HCT116 (cell line): ENCODE measurements at regions not wholly inside any gene's neighbourhood (a gene's known extent, or its start where the extent isn't known, plus 50 kb on each side); places are given as distances from the start of the nearest gene placed in this dataset.

ENCODE experiments used
- ATAC-seq: fragments of 200-7000 bp; cut with Tn5 transposase; 2 replicates; pipeline ENCODE4 v1.9.1; 2020; ENCODE audit warnings: mild to moderate bottlenecking, moderate library complexity
- BruUV-seq: library from RNA; stranded (reverse); fragments of 400-500 nt; replicated peaks from 2 replicates; lab custom pipeline; 2021; lab: Mats Ljungman, UMichigan
- CTCF ChIA-PET: fragments of 300-600 bp; sonication (Branson Sonifier 250); formaldehyde crosslinking; loops from one replicate; lab custom pipeline; 2021; ENCODE audit warnings: antibody characterized with exemption; lab: Charles Lee
- POLR2A ChIA-PET: fragments of 300-600, 350-600 bp; sonication (Branson Sonifier 250); formaldehyde crosslinking; loops from one replicate; lab custom pipeline; 2021; ENCODE audit warnings: antibody characterized with exemption; lab: Charles Lee
- RAD21 ChIA-PET, 2 experiments: fragments of 300-600 bp; sonication (Branson Sonifier 250); formaldehyde crosslinking; loops; one replicate each; lab custom pipeline; 2023; ENCODE audit warnings: low total read pairs in 2 of 2; ENCODE audit not compliant: uncharacterized antibody in 2 of 2, unreplicated experiment in 2 of 2, low non-redundant PET in 1 of 2; lab: Charles Lee
- DNase-seq: peaks from one replicate; pipeline ENCODE4 v3.0.0-alpha.2; 2010; ENCODE audit warnings: low read depth, low spot score
- H2AFZ ChIP-seq: fragments of 200-600 bp; shearing (Covaris generic), sonication (generic); 2 replicates; pipeline ENCODE4 v1.6.1; 2017; ENCODE audit warnings: low read depth, mixed run types, mixed read lengths, antibody characterized with exemption, low read length; ENCODE audit not compliant: poor library complexity, severe bottlenecking
- H3K27ac ChIP-seq: 2 replicates; pipeline ENCODE4 v1.5.1; 2012; ENCODE audit warnings: low read depth, low read length
- H3K27me3 ChIP-seq: fragments of 200-600 bp; sonication (generic); 2 replicates; pipeline ENCODE4 v1.6.1; 2016; ENCODE audit warnings: mixed run types, low read length, mixed read lengths; ENCODE audit not compliant: insufficient read depth
- H3K36me3 ChIP-seq, 2 experiments: fragments of 200-500 bp in 1 of 2; fragments of 200-600 bp in 1 of 2; sonication (Bioruptor generic) in 1 of 2; sonication (generic) in 1 of 2; 2 replicates each; pipeline versions ENCODE4 v1.5.1 to v1.6.1; 2014 to 2016; ENCODE audit warnings: low read length in 2 of 2, inconsistent platforms in 1 of 2, mixed read lengths in 1 of 2, mixed run types in 1 of 2; ENCODE audit not compliant: insufficient read depth in 2 of 2, control insufficient read depth in 1 of 2
- H3K4me1 ChIP-seq, 2 experiments: fragments of 200-600 bp in 1 of 2; sonication (generic) in 1 of 2; 2 replicates each; pipeline versions ENCODE4 v1.5.1 to v1.6.1; 2012 to 2017; ENCODE audit warnings: low read length in 2 of 2, inconsistent platforms in 1 of 2, mild to moderate bottlenecking in 1 of 2, mixed read lengths in 1 of 2, mixed run types in 1 of 2, moderate library complexity in 1 of 2; ENCODE audit not compliant: insufficient read depth in 2 of 2, control insufficient read depth in 1 of 2
- H3K4me2 ChIP-seq: fragments of 200-600 bp; sonication (generic); 2 replicates; pipeline ENCODE4 v1.6.1; 2017; ENCODE audit warnings: mixed run types, low read length, mixed read lengths
- H3K4me3 ChIP-seq, 2 experiments: fragments of 200-600 bp in 1 of 2; sonication (generic) in 1 of 2; replicated peaks in 1 of 2; 2 replicates each; pipeline ENCODE4 v1.5.1; 2011 to 2016; ENCODE audit warnings: low read length in 2 of 2, control low read depth in 1 of 2, low read depth in 1 of 2, mild to moderate bottlenecking in 1 of 2, mixed read lengths in 1 of 2, mixed run types in 1 of 2
- H3K79me2 ChIP-seq: fragments of 200-600 bp; sonication (generic); 2 replicates; pipeline ENCODE4 v1.6.1; 2017; ENCODE audit warnings: mild to moderate bottlenecking, mixed run types, low read length, moderate library complexity, mixed read lengths; ENCODE audit not compliant: insufficient read depth
- H3K9ac ChIP-seq: fragments of 200-600 bp; sonication (generic); 2 replicates; pipeline ENCODE4 v1.6.1; 2016; ENCODE audit warnings: low read length, mixed read lengths
- H3K9me2 ChIP-seq: fragments of 200-600 bp; sonication (generic), shearing (Covaris generic); 2 replicates; pipeline ENCODE4 v1.6.1; 2017; ENCODE audit warnings: mixed run types, mild to moderate bottlenecking, moderate library complexity; ENCODE audit not compliant: insufficient read depth
- H3K9me3 ChIP-seq, 2 experiments: fragments of 200-500 bp in 1 of 2; fragments of 200-600 bp in 1 of 2; sonication (Bioruptor generic) in 1 of 2; sonication (generic) in 1 of 2; 2 replicates each; pipeline ENCODE4 v1.6.1; 2014 to 2017; ENCODE audit warnings: low read length in 2 of 2, mixed read lengths in 2 of 2, inconsistent platforms in 1 of 2, low read depth in 1 of 2, mild to moderate bottlenecking in 1 of 2, mixed run types in 1 of 2, moderate library complexity in 1 of 2; ENCODE audit not compliant: control insufficient read depth in 1 of 2, insufficient read depth in 1 of 2
- H4K20me1 ChIP-seq: fragments of 200-600 bp; sonication (generic), shearing (Covaris generic); 2 replicates; pipeline ENCODE4 v1.6.1; 2017; ENCODE audit warnings: mixed run types, mild to moderate bottlenecking, moderate library complexity; ENCODE audit not compliant: insufficient read depth
- CBX3 ChIP-seq: IDR thresholded peaks from 2 replicates; pipeline ENCODE4 v1.6.1; 2012; ENCODE audit warnings: low read depth
- CEBPB ChIP-seq: IDR thresholded peaks from 2 replicates; pipeline ENCODE4 v1.6.1; 2012; ENCODE audit warnings: low read depth
- CTCF ChIP-seq, 3 experiments: fragments of 200-600 bp in 1 of 3; sonication (generic) in 1 of 3; IDR thresholded peaks in 2 of 3; conservative IDR thresholded peaks in 1 of 3; 2 replicates each; pipeline ENCODE4 v1.5.1; 2012 to 2017; ENCODE audit warnings: low read depth in 2 of 3, low read length in 2 of 3, antibody characterized with exemption in 1 of 3, borderline replicate concordance in 1 of 3, control low read depth in 1 of 3, mild to moderate bottlenecking in 1 of 3, mixed read lengths in 1 of 3, mixed run types in 1 of 3, moderate library complexity in 1 of 3; ENCODE audit not compliant: insufficient read depth in 1 of 3
- EGR1 ChIP-seq: IDR thresholded peaks from 2 replicates; pipeline ENCODE4 v1.6.1; 2012; ENCODE audit warnings: low read depth
- EZH2phosphoT487 ChIP-seq: fragments of 200-600 bp; IDR thresholded peaks from 2 replicates; pipeline ENCODE4 v1.6.1; 2018; ENCODE audit warnings: antibody characterized with exemption, borderline replicate concordance
- MAX ChIP-seq: IDR thresholded peaks from 2 replicates; pipeline ENCODE4 v1.6.1; 2012
- POLR2A ChIP-seq: IDR thresholded peaks from 2 replicates; pipeline ENCODE4 v1.7.0; 2011; ENCODE audit warnings: borderline replicate concordance; ENCODE audit not compliant: insufficient read depth, insufficient read length; ENCODE audit errors: extremely low read depth
- POLR2AphosphoS5 ChIP-seq: IDR thresholded peaks from 2 replicates; pipeline ENCODE4 v1.6.1; 2011; ENCODE audit warnings: mild to moderate bottlenecking, low read depth, low read length, moderate library complexity
- REST ChIP-seq: IDR thresholded peaks from 2 replicates; pipeline ENCODE4 v1.6.1; 2012; ENCODE audit warnings: low read depth
- SP1 ChIP-seq: IDR thresholded peaks from 2 replicates; pipeline ENCODE4 v1.6.1; 2012; ENCODE audit warnings: low read depth
- SRF ChIP-seq: IDR thresholded peaks from 2 replicates; pipeline ENCODE4 v1.6.1; 2012; ENCODE audit warnings: low read depth
- YY1 ChIP-seq: IDR thresholded peaks from 2 replicates; pipeline ENCODE4 v1.6.1; 2011; ENCODE audit warnings: low read length, low read depth, moderate library complexity, mild to moderate bottlenecking; ENCODE audit not compliant: insufficient replicate concordance; ENCODE audit errors: extremely low read depth
- ZNF274 ChIP-seq: fragments of 200-500 bp; sonication (Bioruptor generic); IDR thresholded peaks from 2 replicates; pipeline ENCODE4 v1.6.1; 2014; ENCODE audit warnings: mild to moderate bottlenecking, low read depth, low read length, inconsistent platforms
- intact Hi-C: fragments of 100-400 bp; cut with micrococcal nuclease; formaldehyde crosslinking; loops from 2 replicates; pipeline ENCODE4 v1.10.0; 2022

- H3K27ac ChIP-seq = no peak overlapping the region
- H3K27me3 ChIP-seq = no peaks in the 10 kb centered on the region
- RAD21 ChIA-PET = no interaction called here
- no peaks in the 10 kb centered on the region for H3K9me2 ChIP-seq
- POLR2A ChIA-PET = no interaction called here
- H3K9me3 ChIP-seq = no peaks in the 10 kb centered on the region
- CTCF ChIA-PET = interaction anchor here (1.4 kb wide), 1 partner anchor 930 kb away, joined by 3 read pairs; no protein-coding TSS in a partner anchor
- H3K4me3 ChIP-seq = no peak overlapping the region
- no TSS peak for BruUV-seq
- no peaks in the 10 kb centered on the region for H4K20me1 ChIP-seq
- no peak overlapping the region for H2AFZ ChIP-seq
- intact Hi-C loops = loop anchor here (5.0 kb wide), 2 partner anchors 629 to 796 kb away; no protein-coding TSS in a partner anchor
- TF ChIP-seq EZH2phosphoT487 = no peak
- TF ChIP-seq, all 23 proteins: peak for 0
- Histone ChIP-seq H3K79me2 (no peaks in the 10 kb centered on the region), H3K4me1 (no peaks in the 10 kb centered on the region), H3K36me3 (no peaks in the 10 kb centered on the region), H3K9ac (no peak overlapping the region), H3K4me2 (no peak overlapping the region)
- DNase-seq (no peak), ATAC-seq (no peak)
These were observed 474.4 kb upstream of the NR5A2 start for GRCh38 chr1:199553104-199553503.

GRCh38 chr1:199561334-199561733, 466.2 kb upstream of the NR5A2 start:
- Histone ChIP-seq H3K27me3 (no peaks in the 10 kb centered on the region), H3K9me2 (0 out of 2 replicates have a peak, but pooled peaks cover 2% of the 10 kb centered on the region), H4K20me1 (no peaks in the 10 kb centered on the region), H3K9me3 (no peaks in the 10 kb centered on the region), H3K4me2 (no peak overlapping the region), H3K27ac (no peak overlapping the region), H3K79me2 (no peaks in the 10 kb centered on the region), H3K4me1 (no peaks in the 10 kb centered on the region), H2AFZ (no peak overlapping the region), H3K9ac (no peak overlapping the region), H3K36me3 (no peaks in the 10 kb centered on the region), H3K4me3 (no peak overlapping the region)
- intact Hi-C loops = no loop called here
- RAD21 ChIA-PET = no interaction called here
- CTCF ChIA-PET = no interaction called here
- DNase-seq = no peak
- POLR2A ChIA-PET = no interaction called here
- no peak for TF ChIP-seq YY1
- TF ChIP-seq SRF = no peak
- TF ChIP-seq CTCF (IDR thresholded peaks at IDR 0.05 in 2 of 3, conservative IDR thresholded peaks at IDR 0.05 in 1 of 3; ENCODE audit: borderline replicate concordance in 1 of 3, insufficient read depth in 1 of 3, low read depth in 2 of 3, low read length in 2 of 3) = no peak
- TF ChIP-seq REST = no peak
- TF ChIP-seq CEBPB = no peak
- TF ChIP-seq POLR2A = no peak
- no peak for TF ChIP-seq POLR2AphosphoS5
- no peak for TF ChIP-seq MAX
- no peak for TF ChIP-seq CBX3
- TF ChIP-seq EGR1 = no peak
- TF ChIP-seq SP1 = no peak
- TF ChIP-seq ZNF274 = no peak
- ATAC-seq = no peak
- no TSS peak for BruUV-seq
